HG02588 (cell line): ENCODE measurements at regions not wholly inside any gene's neighbourhood (a gene's known extent, or its start where the extent isn't known, plus 50 kb on each side); places are given as distances from the start of the nearest gene placed in this dataset.
A peak's percentile ranks its signal among the peaks of the same experiment; 100 is the strongest.

Source experiments
- ATAC-seq: cut with Tn5 transposase; IDR thresholded peaks from one replicate; pipeline ENCODE4 v1.9.1; 2021; ENCODE audit warnings: mild to moderate bottlenecking, moderate library complexity; ENCODE audit not compliant: unreplicated experiment

GRCh38 chr17:72588561-72588960 lies 467.7 kb downstream of the SOX9 start:
- no peak for ATAC-seq

DNA sequence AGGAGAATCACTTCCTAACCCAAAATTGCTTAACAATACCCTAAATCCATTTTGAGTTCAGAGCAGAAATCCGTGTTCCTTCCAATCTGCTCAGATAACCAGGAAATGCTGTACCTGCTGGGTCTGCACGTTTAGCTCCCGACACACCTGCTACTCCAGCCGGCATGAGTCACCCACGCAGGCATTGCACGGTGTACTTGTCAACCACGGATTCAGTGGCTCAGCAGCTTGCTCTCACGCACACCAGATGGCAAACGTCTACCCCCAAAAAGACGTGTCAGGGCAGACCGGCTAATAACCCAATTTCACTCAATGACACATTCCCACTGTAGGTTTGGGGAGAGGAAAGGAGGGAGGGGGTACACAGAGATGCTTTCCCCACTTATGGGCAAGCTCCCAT lies 468.1 kb downstream of the SOX9 start:
- ATAC-seq: no peak

- no peak for ATAC-seq
Observed at GRCh38 chr17:72590382-72590781, 469.6 kb downstream of the SOX9 start.

DNA sequence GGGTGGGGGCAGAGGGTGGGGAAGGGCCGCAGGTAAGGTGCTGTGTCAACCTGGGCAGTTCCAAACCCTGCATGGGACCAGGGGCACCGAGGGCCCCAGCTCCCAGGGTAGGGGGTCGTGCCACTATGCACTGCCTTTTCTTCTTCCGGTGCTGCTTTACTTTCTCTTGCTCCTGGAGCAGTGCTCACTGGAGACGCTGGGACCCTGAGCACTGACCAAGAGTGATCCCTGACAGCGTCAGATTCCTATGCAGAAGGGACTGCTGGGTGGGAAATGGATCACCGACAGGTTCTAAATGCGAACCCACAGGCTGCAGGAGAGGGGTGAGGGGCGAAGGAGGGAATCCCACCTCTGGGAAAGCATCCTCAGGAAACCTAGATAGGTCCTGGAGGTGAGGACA lies 470.1 kb downstream of the SOX9 start:
- ATAC-seq: no peak

DNA sequence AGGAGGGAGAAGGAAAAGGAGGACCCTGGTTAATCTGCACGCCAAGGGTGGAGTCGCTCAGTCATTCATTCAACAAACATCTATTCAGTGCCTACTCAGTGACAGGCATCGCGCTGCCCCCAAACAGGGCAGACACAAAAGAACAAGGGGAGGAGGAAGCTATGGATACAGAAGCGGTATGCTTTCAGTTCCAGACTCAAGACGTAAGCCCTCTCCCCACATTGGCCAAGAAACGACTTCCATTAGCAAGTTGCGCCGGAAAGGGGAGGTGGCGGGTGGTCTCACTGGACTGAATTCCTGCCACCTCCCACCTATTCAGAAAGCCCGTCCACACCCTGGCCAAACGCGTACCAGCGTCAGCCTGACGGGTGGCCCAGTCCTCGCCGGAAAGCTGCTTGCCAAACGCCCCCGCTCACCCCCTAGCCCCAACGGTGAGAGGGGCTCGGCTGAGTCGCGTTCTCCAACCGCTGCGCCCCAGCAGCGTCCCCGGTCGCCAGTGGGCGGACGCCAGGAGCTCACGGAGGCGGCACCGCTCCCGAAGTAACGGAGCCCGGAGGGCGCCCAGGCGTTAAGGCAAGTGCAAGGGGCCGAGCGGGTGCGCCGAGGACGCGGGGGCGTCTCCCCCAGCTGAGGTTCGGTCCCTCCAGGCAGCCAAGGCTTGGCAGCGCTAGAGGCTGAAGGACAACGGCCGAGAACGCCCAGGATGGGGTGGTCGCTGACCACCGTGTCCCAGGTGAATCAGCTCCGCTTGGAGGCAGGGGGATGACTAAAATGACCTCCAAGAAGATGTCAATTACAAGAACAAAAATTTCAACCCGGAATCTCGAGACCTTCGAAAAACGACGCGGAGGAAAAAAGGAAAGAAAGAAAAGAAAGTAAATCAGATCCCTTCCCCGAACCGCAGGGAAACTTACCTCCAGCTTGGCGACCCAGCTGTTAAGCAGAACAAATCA lies 470.7 kb downstream of the SOX9 start:
- ATAC-seq: no peak

DNA sequence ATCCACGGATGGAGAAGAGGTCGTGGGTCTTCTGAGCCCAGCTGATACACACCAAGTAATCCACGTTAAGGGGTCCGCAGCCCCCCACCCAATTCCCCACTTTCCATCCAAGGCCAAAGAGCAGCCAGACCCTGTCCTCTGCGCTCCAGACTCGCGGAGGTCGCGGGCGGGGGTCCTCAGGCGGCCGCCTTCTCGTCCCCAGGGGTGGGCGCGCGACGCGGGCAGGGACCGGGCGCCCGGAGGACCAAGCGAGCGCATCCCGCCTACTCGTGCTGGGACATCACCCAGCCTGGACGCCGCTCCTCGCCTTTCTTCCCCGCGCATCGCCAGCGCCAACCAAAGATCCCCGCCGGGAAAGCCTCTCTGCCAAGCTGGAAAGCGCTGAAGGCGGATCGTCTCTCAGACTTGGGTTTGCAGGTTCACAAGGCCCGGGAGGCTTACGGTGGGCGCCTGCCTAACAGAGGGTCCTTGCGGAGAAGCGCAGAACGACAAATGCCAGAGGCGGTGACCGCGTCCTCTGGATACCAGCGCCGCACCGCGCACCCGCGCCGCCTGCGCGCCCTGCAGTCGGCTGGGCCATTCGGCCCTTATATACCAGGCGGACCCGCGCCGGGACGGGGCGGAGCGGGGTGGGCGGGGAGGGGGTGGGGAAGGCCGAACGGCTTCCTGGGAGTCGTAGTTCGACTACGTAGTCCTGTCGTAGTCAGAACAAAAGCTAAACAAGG lies 471.6 kb downstream of the SOX9 start:
- peak; percentile 57 for ATAC-seq

DNA sequence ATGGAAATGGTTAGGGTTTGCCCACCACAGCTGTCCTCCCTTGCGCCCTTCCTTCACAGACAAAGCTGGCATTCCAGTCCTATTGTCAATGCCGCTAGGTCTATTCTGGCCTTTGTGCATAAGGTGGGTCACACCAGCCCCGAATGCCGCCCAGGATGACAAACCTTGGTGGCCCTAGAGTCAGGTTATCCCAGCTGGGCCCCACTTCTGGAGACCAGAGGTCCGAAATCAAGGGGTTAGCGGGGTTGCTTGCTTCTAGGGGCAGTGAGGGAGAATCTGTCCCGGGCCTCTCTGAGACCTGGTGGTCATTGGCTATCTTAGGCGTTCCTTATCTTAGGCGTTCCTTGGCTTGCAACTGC lies 472.1 kb downstream of the SOX9 start:
- no peak for ATAC-seq

DNA sequence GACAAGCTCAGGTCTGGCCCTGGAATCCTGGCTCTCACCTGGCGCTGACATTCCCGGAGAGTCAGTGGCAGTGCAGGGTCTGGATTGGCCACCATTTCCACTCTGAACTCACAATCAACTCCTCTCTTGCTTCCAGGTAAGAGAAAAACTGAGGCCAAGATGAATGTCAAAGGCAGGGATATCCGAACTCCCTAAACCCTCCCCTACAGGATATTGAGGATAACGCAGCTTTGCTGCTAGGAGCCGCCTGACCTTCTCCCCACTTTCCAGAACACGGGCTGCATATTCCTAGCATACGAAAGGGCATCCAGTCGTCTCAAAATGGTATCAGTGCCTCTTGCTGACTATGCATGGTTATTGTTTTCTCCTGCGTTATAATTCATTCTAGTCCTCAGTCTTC lies 473.4 kb downstream of the SOX9 start:
- no peak for ATAC-seq
